ENCODE measurements at regions not wholly inside any gene's neighbourhood (a gene's known extent, or its start where the extent isn't known, plus 50 kb on each side); places are given as distances from the start of the nearest gene placed in this dataset.

DNA sequence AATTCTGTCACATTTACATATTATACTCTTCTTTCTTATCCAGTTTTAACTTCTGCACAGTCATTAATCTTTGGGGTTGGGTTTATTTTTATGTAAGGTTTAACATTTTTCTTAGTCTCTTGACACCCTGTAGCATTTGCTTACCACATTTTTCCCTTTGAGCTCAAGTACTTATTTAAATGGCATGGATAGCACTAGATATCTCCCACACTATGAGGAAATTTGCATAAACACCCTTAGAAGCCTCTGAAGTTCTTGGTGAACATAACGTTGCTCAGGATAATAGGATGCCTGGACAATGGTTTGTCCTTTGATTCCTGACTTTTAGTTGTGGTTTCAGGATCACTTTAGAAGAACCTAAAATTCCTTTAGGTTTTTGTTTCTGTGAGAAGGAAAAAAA lies 338.9 kb downstream of the PCDH17 start:
- H3K27ac ChIP-seq (ENCODE audit: insufficient read length, low read depth, low read length), result no peak overlapping the region
- no peak overlapping the region for H4K5ac ChIP-seq (ENCODE audit: insufficient read length, low read depth, low read length)
- Mint-ChIP-seq H3K4me1 (peaks cover 0 to 2% of the 10 kb centered on the region in 2 experiments; a peak in 1 of 4 replicates), H3K27me3 (ENCODE audit: low read depth) (no peaks in the 10 kb centered on the region), H3K27ac (no peak overlapping the region; a peak in 1 of 7 replicates), H3K36me3 (ENCODE audit: insufficient read depth in 1 of 3, low read depth in 3 of 3) (peaks cover 14 to 25% (median 18%) of the 10 kb centered on the region in 3 experiments), H3K4me3 (no peak overlapping the region), H3K9me3 (peaks cover 22 to 25% of the 10 kb centered on the region in 2 experiments)
- no peak overlapping the region for H2BK120ac ChIP-seq (ENCODE audit: low read depth, low read length, poor library complexity, severe bottlenecking)
- no peak for DNase-seq
- no peak overlapping the region for H2BK15ac ChIP-seq (ENCODE audit: low read depth, low read length)
- no peak overlapping the region for H3T11ph ChIP-seq (ENCODE audit: low read length)
- no peaks in the 10 kb centered on the region for H3K79me2 ChIP-seq (ENCODE audit: insufficient read depth, low read length)
- peaks cover 5% of the 10 kb centered on the region for H3K9me3 ChIP-seq (ENCODE audit: control insufficient read depth, low read depth, low read length)
- H3K79me1 ChIP-seq (ENCODE audit: insufficient read depth, low read depth, low read length, poor library complexity, severe bottlenecking), result no peaks in the 10 kb centered on the region
- no peaks in the 10 kb centered on the region for H3K23me2 ChIP-seq (ENCODE audit: insufficient read length, low read depth, low read length, poor library complexity, severe bottlenecking)
- H4K91ac ChIP-seq (ENCODE audit: insufficient read length, low read depth, low read length), result no peak overlapping the region
- H2AFZ ChIP-seq (ENCODE audit: low read length), result no peak overlapping the region
- no peak overlapping the region for H3K4ac ChIP-seq (ENCODE audit: low read depth, low read length)
- H3K4me2 ChIP-seq (ENCODE audit: insufficient read depth, insufficient read length, low read length), result no peak overlapping the region
- WGBS (ENCODE audit: extremely low coverage, insufficient read length, low lambda C conversion rate), result no CpG with 5 or more reads among the region's 1 CpG
- no peak overlapping the region for H2BK20ac ChIP-seq (ENCODE audit: low read depth, low read length, poor library complexity, severe bottlenecking)
- no peak overlapping the region for H2AK5ac ChIP-seq (ENCODE audit: insufficient read length, low read length)
- no peak overlapping the region for H3K14ac ChIP-seq (ENCODE audit: insufficient read depth, low read length)
- no peak overlapping the region for H2BK5ac ChIP-seq (ENCODE audit: insufficient read length, low read length)
- no peak overlapping the region for H4K8ac ChIP-seq (replicated peaks; ENCODE audit: insufficient read length, low read depth, low read length)
- H3K4me1 ChIP-seq (ENCODE audit: insufficient read depth, low read length), result no peaks in the 10 kb centered on the region
- H3K23ac ChIP-seq (ENCODE audit: insufficient read length, low read depth, low read length), result no peak overlapping the region
- H3K56ac ChIP-seq (ENCODE audit: insufficient read length, low read depth, low read length), result no peak overlapping the region
- H4K20me1 ChIP-seq (ENCODE audit: control insufficient read depth, insufficient read depth, insufficient read length), result no peaks in the 10 kb centered on the region
- H2BK12ac ChIP-seq (ENCODE audit: insufficient read length, low read depth, low read length), result no peak overlapping the region
- H3K27me3 ChIP-seq (ENCODE audit: insufficient read depth, low read length), result no peaks in the 10 kb centered on the region
- no peak overlapping the region for H3K18ac ChIP-seq (ENCODE audit: insufficient read length, low read depth, low read length)
- no peak overlapping the region for H3K9ac ChIP-seq (ENCODE audit: extremely low read depth, insufficient read length, low read length)
- TF ChIP-seq CTCF (conservative IDR thresholded peaks at IDR 0.05), result no peak
